K562 (cell line): ENCODE measurements at regions not wholly inside any gene's neighbourhood (a gene's known extent, or its start where the extent isn't known, plus 50 kb on each side); places are given as distances from the start of the nearest gene placed in this dataset.

ENCODE experiments used
- ATF1 ChIP-seq, 2 experiments: fragments of 450-650 bp in 1 of 2; IDR thresholded peaks; 2 replicates each; pipeline ENCODE4 v1.6.1; 2016; ENCODE audit warnings: missing compliant biosample characterization in 1 of 2, missing genetic modification characterization in 1 of 2
- CREB3 ChIP-seq: fragments of 450-650 bp; conservative IDR thresholded peaks from 2 replicates; pipeline ENCODE4 v1.6.1; 2016; ENCODE audit warnings: missing genetic modification characterization, low read depth, mild to moderate bottlenecking, missing compliant biosample characterization, moderate library complexity
- CREB5 ChIP-seq: fragments of 250-450 bp; sonication (Bioruptor Pico); IDR thresholded peaks from 2 replicates; pipeline ENCODE4 v1.5.0; 2020; ENCODE audit warnings: mild to moderate bottlenecking
- ELK3 ChIP-seq: fragments of 450-650 bp; formaldehyde crosslinking; IDR thresholded peaks from 2 replicates; pipeline ENCODE4 v1.4.0; 2020; ENCODE audit warnings: mild to moderate bottlenecking
- GTF2E2 ChIP-seq: fragments of 200-800 bp; sonication (Bioruptor generic); IDR thresholded peaks from 2 replicates; pipeline ENCODE4 v1.6.1; 2016; ENCODE audit warnings: missing genetic modification characterization, missing compliant biosample characterization
- HDAC2 ChIP-seq: fragments of 450-650 bp; IDR thresholded peaks from 2 replicates; pipeline ENCODE4 v1.6.1; 2016; ENCODE audit warnings: mild to moderate bottlenecking
- MECOM ChIP-seq: fragments of 250-450 bp; sonication (Bioruptor Pico); IDR thresholded peaks from 2 replicates; pipeline ENCODE4 v1.8.0; 2022; ENCODE audit warnings: inconsistent platforms
- MTA3 ChIP-seq: fragments of 450-650 bp; formaldehyde crosslinking; IDR thresholded peaks from 2 replicates; pipeline ENCODE4 v1.6.1; 2017; ENCODE audit warnings: mild to moderate bottlenecking, borderline replicate concordance
- NR1H2 ChIP-seq: sonication (generic); formaldehyde crosslinking; IDR thresholded peaks from 2 replicates; pipeline ENCODE4 v1.4.0; 2020; ENCODE audit warnings: mild to moderate bottlenecking, missing genetic modification reagents
- NR2C2 ChIP-seq, 2 experiments: fragments of 200-800 bp in 1 of 2; sonication (Bioruptor generic) in 1 of 2; sonication (generic) in 1 of 2; formaldehyde crosslinking in 1 of 2; IDR thresholded peaks; 2 replicates each; pipeline versions ENCODE4 v1.6.1 to v1.8.0; 2016 to 2022; ENCODE audit warnings: mild to moderate bottlenecking in 1 of 2, missing compliant biosample characterization in 1 of 2, missing genetic modification characterization in 1 of 2, missing genetic modification reagents in 1 of 2
- NR2F6 ChIP-seq: fragments of 450-650 bp; formaldehyde crosslinking; IDR thresholded peaks from 2 replicates; pipeline ENCODE4 v1.4.0; 2020; ENCODE audit warnings: mild to moderate bottlenecking
- PHF20 ChIP-seq: fragments of 450-650 bp; IDR thresholded peaks from 2 replicates; pipeline ENCODE4 v1.6.1; 2018; ENCODE audit not compliant: partially characterized antibody
- PRMT5 ChIP-seq: sonication (generic); formaldehyde crosslinking; IDR thresholded peaks from 2 replicates; pipeline ENCODE4 v1.5.0; 2020; ENCODE audit warnings: missing genetic modification reagents
- SMAD1 ChIP-seq: fragments of 150-350 bp; IDR thresholded peaks from 2 replicates; pipeline ENCODE4 v1.6.1; 2014; ENCODE audit warnings: low read length, low read depth; ENCODE audit not compliant: partially characterized antibody
- STAG1 ChIP-seq: sonication (generic); formaldehyde crosslinking; IDR thresholded peaks from 2 replicates; pipeline ENCODE4 v1.5.0; 2020; ENCODE audit warnings: missing genetic modification reagents, borderline replicate concordance
- TAL1 ChIP-seq: fragments of 450-650 bp; IDR thresholded peaks from 2 replicates; pipeline ENCODE4 v1.6.1; 2016; ENCODE audit warnings: mild to moderate bottlenecking
- TEAD4 ChIP-seq, 2 experiments: sonication (generic) in 1 of 2; formaldehyde crosslinking in 1 of 2; IDR thresholded peaks; 2 replicates each; pipeline versions ENCODE4 v1.6.1 to v1.8.0; 2012 to 2022; ENCODE audit warnings: borderline replicate concordance in 1 of 2, inconsistent platforms in 1 of 2, low read length in 1 of 2, mild to moderate bottlenecking in 1 of 2, missing genetic modification reagents in 1 of 2
- THAP12 ChIP-seq: fragments of 250-450 bp; sonication (Bioruptor Pico); IDR thresholded peaks from 2 replicates; pipeline ENCODE4 v1.9.0; 2021; ENCODE audit warnings: mild to moderate bottlenecking, inconsistent platforms
- ZNF197 ChIP-seq: fragments of 200-800 bp; sonication (Bioruptor generic); IDR thresholded peaks from 2 replicates; pipeline ENCODE4 v1.6.1; 2016; ENCODE audit warnings: low read depth, missing genetic modification characterization, missing compliant biosample characterization
- ZNF695 ChIP-seq: fragments of 450-650 bp; formaldehyde crosslinking; IDR thresholded peaks from 2 replicates; pipeline ENCODE4 v1.4.0; 2020; ENCODE audit warnings: mild to moderate bottlenecking, moderate library complexity

- TF ChIP-seq CREB5 (CRISPR knock-in tag) (no peak), ZNF197 (CRISPR knock-in tag) (no peak), STAG1 (no peak), THAP12 (no peak), PRMT5 (CRISPR knock-in tag) (no peak), PHF20 (no peak), HDAC2 (no peak), NR2F6 (CRISPR knock-in tag) (no peak), NR1H2 (CRISPR knock-in tag) (no peak), ZNF695 (CRISPR knock-in tag) (no peak), GTF2E2 (tag) (no peak), TEAD4 (IDR thresholded peaks at IDR 0.05; ENCODE audit: low read length) (0 out of 2 replicates have a peak, but pooled peaks have one; percentile 1), TEAD4 (CRISPR knock-in tag; IDR thresholded peaks at IDR 0.05; ENCODE audit: borderline replicate concordance) (no peak), MTA3 (peak; percentile 79), SMAD1 (no peak), NR2C2 (CRISPR knock-in tag; IDR thresholded peaks at IDR 0.05) (peak; percentile 33; the same call in 1 of the 2 replicates), NR2C2 (tag; IDR thresholded peaks at IDR 0.05) (peak; percentile 74; the same call in 1 of the 2 replicates), CREB3 (tag) (peak; percentile 88), ATF1 (CRISPR knock-in tag; IDR thresholded peaks at IDR 0.05) (no peak), ATF1 (tag; IDR thresholded peaks at IDR 0.05) (peak; percentile 63; the same call in 1 of the 2 replicates), TAL1 (no peak), ELK3 (CRISPR knock-in tag) (no peak), MECOM (CRISPR knock-in tag) (peak; percentile 66; the same call in 1 of the 2 replicates)
These were observed 96.4 kb upstream of the ZMIZ1 start (continued) for GRCh38 chr10:78972160-78972946.
